ENCODE measurements at regions not wholly inside any gene's neighbourhood (a gene's known extent, or its start where the extent isn't known, plus 50 kb on each side); places are given as distances from the start of the nearest gene placed in this dataset.

DNA sequence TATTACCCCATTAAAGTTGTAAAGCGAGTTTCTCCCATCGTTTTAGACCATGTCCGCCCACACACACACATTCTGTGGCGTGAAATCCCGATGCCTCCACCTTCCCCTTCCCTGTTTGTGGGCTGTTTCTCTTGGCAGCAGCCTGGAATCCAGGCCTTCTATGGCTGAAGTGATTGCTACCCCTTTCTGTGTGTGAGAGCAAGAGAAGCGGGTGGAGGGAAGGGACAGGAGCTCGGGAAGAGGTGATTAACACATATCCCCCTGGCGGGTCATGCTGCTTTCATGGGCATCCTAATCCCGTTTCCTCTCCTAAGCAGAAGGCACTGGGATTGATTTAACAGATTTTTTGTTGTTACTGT, 283.8 kb upstream of the RGMA start:
- no peak for TF ChIP-seq CTCF (IDR thresholded peaks at IDR 0.05)
- TF ChIP-seq POLR2A (IDR thresholded peaks at IDR 0.05): no peak
